ENCODE measurements at regions not wholly inside any gene's neighbourhood (a gene's known extent, or its start where the extent isn't known, plus 50 kb on each side); places are given as distances from the start of the nearest gene placed in this dataset.

GRCh38 chr18:56509656-56510055, 128.7 kb downstream of the TXNL1 start:
- TF ChIP-seq CTCF (IDR thresholded peaks at IDR 0.05; ENCODE audit: insufficient read depth, low read depth, low read length, missing control alignments), result no peak
- no peak overlapping the region for H3K4me3 ChIP-seq (ENCODE audit: low read length)
- no peak for DNase-seq (ENCODE audit: low read depth)

- no peak for DNase-seq (ENCODE audit: low read depth)
- H3K4me3 ChIP-seq (ENCODE audit: low read length), result no peak overlapping the region
- no peak for TF ChIP-seq CTCF (IDR thresholded peaks at IDR 0.05; ENCODE audit: insufficient read depth, low read depth, low read length, missing control alignments)
Measured at GRCh38 chr18:56508370-56509036, 129.9 kb downstream of the TXNL1 start.

- no peak for TF ChIP-seq CTCF (IDR thresholded peaks at IDR 0.05; ENCODE audit: insufficient read depth, low read depth, low read length, missing control alignments)
- no peak overlapping the region for H3K4me3 ChIP-seq (ENCODE audit: low read length)
- no peak for DNase-seq (ENCODE audit: low read depth)
Measured at GRCh38 chr18:56505971-56506370, 132.4 kb downstream of the TXNL1 start.

- no peak for DNase-seq (ENCODE audit: low read depth)
- H3K4me3 ChIP-seq (ENCODE audit: low read length), result no peak overlapping the region
- no peak for TF ChIP-seq CTCF (IDR thresholded peaks at IDR 0.05; ENCODE audit: insufficient read depth, low read depth, low read length, missing control alignments)
Measured at GRCh38 chr18:56505293-56505692, 133.1 kb downstream of the TXNL1 start.

- no peak for DNase-seq (ENCODE audit: low read depth)
- no peak for TF ChIP-seq CTCF (IDR thresholded peaks at IDR 0.05; ENCODE audit: insufficient read depth, low read depth, low read length, missing control alignments)
- no peak overlapping the region for H3K4me3 ChIP-seq (ENCODE audit: low read length)
Measured at GRCh38 chr18:56501896-56502295, 136.5 kb downstream of the TXNL1 start.

- H3K4me3 ChIP-seq (ENCODE audit: low read length), result no peak overlapping the region
- TF ChIP-seq CTCF (IDR thresholded peaks at IDR 0.05; ENCODE audit: insufficient read depth, low read depth, low read length, missing control alignments), result no peak
- no peak for DNase-seq (ENCODE audit: low read depth)
Measured at GRCh38 chr18:56495884-56496283, 142.5 kb downstream of the TXNL1 start.

- TF ChIP-seq CTCF (IDR thresholded peaks at IDR 0.05; ENCODE audit: insufficient read depth, low read depth, low read length, missing control alignments), result no peak
- no peak for DNase-seq (ENCODE audit: low read depth)
- no peak overlapping the region for H3K4me3 ChIP-seq (ENCODE audit: low read length)
Measured at GRCh38 chr18:56493531-56493930, 144.9 kb downstream of the TXNL1 start.
